ENCODE measurements at regions not wholly inside any gene's neighbourhood (a gene's known extent, or its start where the extent isn't known, plus 50 kb on each side); places are given as distances from the start of the nearest gene placed in this dataset.

DNA sequence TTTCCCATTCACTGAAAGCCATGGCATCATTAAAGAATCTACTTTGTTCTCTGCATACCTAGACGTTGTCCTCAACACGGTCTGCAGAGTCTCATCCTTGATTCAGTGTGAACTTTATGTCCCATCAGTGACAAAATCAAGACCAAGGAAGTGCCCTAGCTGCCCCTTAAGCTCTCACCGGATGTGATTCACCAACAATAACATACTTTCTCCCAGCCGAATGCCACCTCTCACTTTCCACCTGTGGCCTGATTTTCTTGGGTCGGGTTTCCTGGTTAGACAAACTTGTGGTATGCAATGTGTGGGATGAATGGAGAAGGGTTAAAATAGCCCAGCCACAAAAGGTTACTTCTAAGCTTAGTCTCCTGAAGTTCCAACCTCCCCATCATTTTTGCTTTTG lies 145.3 kb upstream of the PAPPA start:
- DNase-seq, result no peak

DNA sequence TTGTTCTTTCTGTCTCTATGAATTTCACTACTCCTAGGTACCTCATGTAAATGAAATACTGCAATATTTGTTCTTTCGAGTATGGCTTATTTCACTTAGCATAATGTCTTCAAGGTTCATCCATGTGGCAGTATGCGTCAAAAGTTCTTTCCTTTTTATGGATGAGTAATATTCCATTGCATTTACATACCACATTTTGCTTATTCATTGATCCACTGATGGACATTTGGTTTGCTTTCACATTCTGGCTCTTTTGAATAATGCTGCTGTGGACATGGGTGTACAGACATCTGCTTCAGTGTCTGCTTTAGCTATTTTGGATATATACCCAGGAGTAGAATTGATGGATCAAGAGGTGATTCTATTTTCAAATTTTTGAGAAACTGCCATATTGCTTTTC lies 144.2 kb upstream of the PAPPA start:
- DNase-seq, result no peak

DNA sequence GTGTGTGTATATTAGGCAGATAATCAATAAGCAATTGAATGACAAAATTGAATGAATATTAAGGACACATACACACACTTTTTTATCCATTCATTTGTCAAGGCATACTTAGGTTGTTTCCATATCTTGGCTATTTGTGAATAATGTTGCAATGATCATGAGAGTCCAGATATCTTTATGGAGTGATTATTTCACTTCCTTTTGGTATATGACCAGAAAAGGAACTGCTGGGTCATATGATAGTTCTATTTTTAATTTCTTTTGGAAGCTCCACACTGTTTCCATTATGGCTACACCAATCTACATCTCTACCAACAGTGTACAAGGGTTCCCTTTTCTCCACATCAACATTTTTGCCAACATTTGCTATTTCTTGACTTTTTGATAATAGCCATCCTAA lies 137.7 kb upstream of the PAPPA start:
- DNase-seq, result no peak

DNA sequence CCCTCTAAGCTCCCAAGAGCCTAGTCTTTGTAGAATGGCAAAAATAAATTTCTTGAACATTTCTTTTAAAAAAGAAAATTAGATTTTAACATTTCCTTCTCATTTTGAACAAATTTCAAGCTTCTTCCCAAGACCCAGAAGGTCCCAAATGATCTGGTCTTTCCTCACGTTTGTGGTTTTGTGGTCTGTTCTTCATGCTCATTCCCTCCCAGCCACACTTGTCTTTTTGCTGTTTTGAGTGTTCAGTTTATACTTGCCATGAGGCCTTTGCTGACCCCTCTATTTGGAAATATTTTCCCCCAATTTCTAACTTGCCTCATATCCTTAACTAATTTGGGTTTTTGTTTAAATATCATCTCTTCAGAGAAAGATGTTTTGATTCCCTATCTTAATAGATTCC lies 133.4 kb upstream of the PAPPA start:
- no peak for DNase-seq

DNA sequence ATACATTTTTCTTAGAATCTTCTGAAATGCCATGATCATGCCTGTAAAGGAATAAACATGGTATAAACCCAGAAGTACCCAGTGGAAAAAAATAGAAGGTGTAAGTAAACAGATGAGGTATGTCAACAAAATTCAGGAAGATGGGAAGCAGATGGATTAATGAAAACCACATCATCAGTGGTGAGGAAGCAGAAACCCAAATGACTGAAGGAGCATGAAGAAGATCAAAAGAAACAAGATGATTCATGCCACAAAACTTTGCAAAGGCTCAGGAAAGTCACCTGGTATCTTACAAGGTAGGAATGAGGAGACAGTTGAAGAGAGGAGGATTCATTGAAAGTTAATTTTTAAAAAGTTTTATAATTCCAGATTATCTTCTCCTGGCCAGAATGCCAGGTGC lies 132.8 kb upstream of the PAPPA start:
- no peak for DNase-seq

DNA sequence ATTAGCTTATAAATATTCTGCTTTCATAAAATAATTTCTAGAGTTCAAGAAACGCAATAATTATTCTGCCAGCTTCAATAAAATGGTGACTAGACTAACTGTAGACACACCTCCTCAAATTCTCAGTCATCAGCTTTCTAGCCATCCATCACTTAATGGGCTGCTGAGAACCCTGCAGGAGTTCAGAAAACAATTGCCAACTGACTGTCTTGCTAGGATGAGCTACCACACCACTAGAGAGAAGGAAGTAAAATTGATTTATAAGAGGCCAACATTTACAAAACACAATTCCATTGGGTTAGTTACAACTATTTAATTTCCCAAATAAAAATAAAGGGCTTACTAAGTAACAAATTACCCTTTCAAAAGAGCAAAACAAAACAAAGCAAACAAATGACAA lies 126.5 kb upstream of the PAPPA start:
- DNase-seq, result no peak

DNA sequence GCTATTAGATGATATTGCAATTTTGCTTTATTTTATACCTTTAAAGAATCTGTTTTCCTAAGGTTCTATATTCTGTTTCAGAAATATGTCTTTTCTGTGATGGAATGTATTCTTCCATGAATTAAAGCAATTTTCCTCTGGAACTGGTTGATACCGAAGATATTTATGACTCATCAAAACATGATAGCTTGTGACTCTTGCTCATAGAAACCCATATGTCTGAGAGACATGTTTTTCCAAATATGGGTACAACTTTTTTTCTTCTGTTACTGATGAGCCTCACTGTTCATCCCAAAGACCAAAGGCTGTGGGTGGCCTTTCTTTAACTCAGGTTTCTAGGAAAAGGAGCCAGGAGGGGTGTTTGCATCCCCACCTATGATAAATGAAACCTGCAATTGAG lies 126.1 kb upstream of the PAPPA start:
- DNase-seq, result no peak

DNA sequence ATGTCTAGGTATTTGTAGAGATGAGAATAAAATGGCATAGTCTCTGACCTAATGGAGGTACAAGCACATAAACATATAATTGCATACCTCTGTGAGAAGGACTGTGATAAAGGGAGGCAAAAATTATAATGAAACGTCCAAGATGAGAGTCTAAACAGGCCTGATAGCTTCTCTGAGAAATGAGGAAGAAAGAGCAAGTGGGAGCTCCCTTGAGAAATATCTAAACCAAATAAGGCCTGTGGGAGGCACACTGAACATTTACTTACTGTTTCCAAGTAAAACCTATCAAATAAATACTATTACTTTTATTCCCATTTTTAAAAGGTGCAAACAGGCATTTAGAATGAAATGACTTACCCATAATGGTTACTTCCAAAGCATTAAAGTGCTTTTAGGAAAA lies 125.6 kb upstream of the PAPPA start:
- no peak for DNase-seq

DNA sequence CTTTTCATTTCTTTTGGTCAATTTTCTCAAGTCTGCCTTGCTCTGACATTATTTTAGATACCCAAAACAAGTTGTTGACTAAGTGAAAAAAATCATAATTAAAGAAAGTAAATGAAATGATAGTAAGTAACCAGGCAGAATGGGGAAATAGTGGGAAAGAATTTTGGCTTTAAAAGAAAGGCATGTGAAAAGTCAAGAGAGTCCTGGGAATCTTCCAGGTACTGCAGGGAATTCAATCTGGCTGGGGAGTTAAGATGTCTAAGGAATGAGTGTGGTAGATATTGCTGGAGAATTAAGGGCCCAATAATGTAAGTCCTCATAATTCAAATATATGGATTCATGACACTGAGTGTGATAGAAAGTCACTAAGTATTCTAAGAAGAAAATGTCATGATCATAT lies 123.1 kb upstream of the PAPPA start:
- DNase-seq, result no peak

DNA sequence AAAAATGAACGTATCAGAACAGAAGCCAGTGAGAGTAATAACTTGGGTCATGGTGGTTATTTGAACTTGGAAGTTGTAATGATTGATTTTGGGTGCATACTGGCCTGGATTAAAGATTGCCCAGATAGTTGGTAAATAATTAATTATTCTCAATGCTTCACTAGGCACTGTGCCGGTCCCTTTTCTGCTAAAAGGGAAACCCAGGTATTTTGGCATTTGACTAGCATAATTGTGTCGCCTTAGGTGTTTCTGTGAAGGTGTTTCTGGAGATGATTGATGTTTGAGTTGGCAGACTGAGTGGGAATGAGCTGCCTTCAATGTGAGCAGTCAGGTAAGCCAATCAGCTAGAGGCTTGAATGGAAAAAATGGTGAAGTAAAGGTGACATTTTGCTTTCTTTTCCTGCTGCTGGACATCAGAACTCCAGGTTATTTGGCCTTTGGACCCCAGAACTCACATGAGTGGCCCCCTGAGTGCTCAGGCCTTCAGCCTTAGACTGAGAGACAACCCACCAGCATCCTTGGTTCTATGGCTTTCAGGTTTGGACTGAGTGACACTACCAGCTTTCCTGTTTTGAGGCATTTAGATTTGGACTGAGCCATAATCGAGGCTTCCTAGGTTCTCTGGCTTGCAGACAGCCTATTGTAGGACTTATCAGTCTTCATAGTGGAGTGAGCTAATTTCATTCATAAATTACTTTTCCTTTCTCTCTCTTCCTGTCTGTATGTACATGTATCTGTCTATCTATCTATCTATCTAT lies 120.7 kb upstream of the PAPPA start:
- no peak for DNase-seq

DNA sequence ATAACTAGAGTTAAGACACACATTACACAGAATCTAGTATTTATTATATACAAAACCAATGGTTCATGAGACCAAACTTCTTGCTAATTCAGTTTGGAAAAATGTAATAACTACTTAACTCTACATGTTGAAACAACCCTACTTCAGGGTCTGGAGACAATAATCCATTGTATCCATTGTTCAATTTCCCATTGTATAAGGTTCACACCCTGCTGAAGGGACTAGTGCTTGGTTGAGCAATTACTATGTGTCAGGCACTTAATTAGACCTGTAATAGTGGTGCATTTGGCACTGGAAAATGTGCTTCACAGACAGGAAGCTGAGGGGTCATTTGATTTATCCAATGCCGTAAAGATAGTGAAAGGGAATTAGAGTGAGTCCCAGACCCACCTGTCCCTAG lies 114.3 kb upstream of the PAPPA start:
- no peak for DNase-seq

DNA sequence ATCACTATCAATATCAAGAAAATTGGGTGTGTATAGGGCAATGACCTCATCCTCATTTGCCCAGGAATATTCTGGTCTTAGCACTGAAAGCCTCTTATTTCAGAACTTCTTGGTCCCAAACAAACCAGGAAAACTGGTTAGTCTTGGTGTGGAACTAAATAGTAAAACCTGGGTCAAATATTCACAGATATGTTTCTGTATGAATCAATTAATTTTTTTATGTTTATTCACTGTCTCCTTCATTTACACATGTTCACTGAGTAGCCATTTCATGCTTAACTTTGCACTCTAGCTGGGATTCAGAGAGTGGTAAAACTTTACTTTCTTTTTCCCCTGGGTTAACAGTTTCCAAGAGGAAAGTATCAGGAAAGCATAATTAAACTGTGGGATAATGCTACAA lies 113.7 kb upstream of the PAPPA start:
- no peak for DNase-seq

DNA sequence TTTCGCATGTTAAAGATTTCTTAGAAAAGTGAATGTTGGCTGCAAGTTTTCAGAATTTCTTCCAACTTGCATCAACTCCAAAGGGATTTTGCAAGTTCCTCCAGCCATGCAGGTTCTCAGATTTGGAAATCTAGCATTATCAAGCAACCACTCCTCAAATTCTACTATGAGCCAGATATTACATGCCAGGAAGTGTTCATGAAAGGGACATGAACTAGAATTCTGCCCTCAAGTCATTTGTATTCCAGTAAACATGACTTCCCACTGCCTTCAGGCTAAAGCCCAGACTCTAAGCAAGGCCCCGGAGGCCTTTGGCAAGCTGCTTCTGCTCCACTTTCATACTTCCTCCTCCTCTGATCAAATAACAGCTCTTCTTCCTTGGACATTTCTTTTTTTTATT lies 111.3 kb upstream of the PAPPA start:
- no peak for DNase-seq

DNA sequence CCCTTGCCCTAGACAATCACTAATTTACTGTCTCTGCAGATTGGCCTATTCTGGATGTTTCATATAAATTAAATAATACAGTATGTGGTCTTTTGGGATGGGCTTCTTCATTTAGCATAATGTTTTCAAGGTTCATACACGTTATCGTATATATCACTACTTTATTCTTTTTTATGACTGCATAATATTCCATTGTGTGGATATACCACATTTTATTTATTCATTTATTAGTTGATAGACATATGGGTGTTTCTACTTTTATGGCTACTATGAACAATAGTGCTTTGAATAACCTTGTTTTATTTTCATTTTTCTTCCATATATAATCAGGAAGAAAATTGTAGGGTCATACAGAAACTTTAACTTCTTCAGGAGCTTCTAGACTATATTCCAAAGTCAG lies 108.5 kb upstream of the PAPPA start:
- no peak for DNase-seq

DNA sequence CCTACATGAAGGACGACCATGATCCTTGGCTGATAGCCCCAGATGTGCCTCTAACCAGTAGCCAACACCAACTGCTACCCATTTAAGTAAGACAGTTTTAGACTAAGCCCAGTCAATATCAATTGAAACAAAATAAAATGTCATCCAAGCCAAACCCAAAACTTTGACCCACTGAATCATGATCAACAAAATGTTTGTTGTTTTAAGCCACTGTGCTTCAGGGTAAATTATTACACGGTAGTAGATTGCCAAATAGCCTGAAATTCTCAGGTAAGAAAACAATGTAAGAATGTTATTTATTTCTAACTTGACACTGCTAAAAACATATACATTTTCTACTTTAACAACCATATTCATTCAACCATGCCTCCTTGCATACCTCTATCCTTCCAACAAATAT lies 105.5 kb upstream of the PAPPA start:
- no peak for DNase-seq

DNA sequence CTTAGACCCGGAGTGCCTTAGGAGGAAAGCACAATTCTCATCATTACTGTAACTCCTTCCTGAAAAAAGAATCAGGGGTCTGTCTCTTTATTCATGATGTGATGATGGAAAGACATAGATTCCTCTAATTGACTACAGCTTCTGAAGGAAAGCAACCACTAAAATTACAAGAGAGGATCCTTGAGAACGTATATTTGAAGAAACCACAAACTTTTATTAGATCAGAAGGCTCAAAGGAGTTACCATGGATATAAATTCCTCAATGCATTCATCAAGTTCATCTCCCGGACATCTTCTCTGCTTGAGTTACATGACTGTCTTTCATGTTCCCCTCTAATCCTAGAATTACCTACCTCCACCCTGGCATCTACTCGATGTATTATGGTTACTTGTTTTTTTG lies 104.1 kb upstream of the PAPPA start:
- no peak for DNase-seq

DNA sequence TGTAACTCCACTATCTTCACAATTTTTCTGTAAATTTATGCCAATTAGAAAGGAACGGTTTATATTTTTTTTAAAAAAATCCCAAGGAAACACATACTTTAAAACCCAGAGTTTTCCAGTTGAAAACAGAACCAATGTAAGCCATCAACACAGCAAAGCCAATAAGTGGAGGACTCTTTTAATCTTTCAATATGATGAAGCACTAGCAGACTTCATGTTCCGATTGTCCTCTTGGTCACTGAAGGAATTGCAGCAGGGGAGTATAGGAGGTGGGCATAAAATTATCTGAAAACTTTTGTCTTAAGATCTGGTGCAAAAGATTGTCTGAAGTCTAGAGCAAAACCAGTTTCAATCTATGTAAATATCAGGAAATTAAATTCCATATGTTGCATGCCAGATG lies 102.1 kb upstream of the PAPPA start:
- no peak for DNase-seq

DNA sequence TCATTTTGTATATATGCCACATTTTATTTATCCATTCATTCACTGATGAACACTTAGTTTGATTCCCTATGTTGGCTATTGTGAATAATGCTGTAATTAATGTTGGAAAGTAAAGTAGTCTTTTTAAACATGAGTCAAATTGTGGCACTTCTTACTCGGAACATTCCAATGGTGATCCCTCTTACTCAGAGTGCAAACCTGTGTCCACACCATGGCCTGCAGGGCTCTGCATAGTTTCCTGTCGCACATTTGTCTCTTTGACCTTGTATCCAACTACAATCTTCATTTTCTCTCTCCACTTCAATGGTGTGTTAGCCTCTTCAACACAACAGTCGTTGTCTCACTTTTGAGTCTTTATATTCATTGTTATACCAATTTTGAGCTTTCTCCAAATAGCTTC lies 98.1 kb upstream of the PAPPA start:
- no peak for DNase-seq

DNA sequence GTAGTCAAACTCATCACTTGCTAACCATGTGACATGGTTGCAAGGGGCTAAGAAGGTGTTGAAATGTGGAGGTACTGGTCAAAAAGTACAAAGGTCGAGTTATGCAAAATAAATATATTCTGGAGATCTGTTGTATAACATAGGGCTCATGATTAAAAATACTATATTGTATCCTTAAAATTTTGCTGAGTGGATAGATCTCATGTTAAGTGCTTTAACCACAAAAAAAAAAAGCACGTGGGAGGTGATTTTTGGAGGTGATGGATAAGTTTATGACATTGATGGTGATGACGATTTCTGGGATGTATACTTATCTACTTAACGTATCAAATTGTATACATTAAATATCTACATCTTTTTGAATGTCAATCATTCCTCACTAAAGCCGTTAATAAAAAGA lies 96.2 kb upstream of the PAPPA start:
- DNase-seq, result no peak

DNA sequence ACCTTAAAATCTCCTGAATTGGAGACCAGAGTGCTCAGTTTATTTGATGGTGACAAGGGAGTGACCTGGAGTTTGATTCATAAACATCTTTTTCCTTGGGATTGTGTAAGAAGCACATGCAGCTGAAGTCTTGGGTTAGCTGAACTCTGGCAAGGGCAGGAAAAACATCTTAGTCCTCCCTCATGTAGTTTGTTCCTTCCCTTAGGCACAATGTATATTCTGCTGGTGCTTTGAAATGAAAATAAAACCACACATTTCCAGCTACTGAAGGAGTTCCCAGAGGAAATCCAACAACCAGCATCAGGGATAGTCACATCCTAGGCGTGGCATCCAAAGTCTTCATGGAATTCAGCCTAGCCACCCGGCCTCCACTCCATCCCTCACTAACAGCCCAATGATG lies 95.2 kb upstream of the PAPPA start:
- DNase-seq, result no peak

DNA sequence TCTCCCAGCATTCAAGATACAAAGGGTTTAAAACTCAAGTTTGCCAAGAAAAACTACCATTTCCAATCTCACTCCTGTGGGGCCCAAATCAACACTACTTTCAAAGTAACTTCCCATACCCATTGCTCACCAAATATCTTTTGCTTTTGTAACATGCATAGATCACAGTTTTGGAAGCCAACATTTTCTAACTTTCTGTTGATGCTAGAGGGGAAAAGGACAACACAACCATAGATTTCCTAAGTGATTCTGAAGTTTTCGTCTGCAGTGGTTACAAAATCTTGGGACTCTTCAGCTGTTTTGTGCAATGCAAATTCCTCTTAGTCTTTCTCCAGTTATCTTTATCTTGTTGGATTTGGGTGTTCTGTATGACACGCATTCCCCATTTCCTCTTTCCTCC lies 94.1 kb upstream of the PAPPA start:
- DNase-seq, result no peak

DNA sequence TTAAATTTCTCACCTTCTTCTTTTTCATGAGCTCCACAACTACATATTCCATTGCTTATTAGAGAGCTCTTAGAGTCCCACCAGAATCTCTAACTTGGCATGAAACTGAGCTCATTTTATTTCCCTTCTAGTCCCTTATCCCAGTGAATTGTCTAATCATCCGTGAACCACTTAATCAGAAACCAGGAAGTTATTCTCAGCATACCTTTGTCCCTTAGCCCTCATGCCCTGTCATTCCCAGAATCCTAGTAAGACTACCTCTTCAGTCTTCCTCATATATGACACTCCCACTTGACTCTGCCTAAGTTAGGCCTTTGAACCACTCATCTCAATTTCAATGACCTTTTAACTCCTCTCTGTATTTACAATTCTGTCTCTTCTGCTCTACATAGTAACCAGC lies 93.0 kb upstream of the PAPPA start:
- no peak for DNase-seq

DNA sequence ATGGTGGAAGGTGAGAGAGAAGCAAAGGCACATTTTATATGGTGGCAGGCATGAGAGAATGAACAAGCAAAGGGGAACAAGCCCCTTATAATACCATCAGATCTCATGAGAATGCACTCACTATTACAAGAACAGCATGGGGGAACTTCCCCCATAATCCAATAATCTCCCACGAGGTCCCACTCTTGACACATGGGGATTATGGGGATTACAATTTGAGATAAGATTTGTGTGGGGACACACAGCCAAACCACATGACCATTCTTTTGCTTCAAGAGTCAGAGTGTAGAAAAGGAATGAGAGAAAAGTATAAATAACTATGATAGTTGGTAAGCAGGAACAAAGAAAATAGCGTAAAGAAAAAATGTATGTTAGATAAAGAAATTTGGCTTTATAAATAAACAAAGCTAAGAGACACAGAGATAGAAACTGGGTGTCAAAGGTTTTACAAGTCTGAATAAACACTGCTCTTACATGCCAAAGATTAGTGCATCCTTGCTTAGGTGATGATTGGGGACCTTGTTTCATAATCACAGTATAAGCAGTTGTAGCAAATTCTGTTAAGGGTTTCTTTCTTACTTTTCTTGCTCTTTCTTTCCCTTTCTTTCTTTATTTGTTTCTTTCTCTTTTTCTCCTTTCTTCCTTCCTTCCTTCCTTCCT lies 91.9 kb upstream of the PAPPA start:
- DNase-seq, result no peak

DNA sequence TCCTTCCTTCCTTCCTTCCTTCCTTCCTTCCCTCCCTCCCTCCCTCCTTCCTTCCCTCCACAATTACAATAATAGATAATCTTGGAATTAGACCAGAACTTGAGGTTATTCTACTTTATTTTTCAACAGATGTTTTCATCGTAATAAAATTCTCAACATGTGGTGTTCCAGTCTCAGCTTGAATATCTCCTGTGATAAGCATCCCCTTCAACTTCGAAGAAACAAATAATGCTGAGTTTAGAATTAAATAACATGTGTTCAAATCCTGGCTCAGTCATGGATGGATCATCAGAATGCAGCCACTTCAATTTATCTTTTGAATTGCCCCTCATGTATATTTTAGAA lies 91.4 kb upstream of the PAPPA start:
- no peak for DNase-seq

DNA sequence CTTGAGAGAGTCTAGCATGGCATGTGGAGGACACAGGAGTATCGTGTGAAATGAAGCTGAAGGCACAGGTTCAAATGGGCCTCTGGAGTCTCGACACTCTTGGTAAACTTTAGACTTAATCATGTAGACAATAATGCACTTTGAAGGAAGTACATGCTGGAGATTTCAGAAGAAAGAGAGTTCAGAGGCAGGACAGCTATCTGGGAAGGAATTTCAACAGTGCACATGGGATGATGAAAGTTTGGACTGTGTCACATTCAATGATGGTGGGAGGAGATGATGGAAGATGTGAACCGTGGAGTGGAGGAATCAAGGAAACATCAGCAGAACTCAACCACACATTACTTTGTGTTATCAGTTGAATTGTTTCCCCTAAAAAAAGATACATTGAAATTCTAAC lies 88.6 kb upstream of the PAPPA start:
- no peak for DNase-seq

Data from CD4-positive, alpha-beta T cell treated with Interleukin-4 for 4 hours (primary cell).